Activated CD4-positive, alpha-beta T cell treated with anti-CD3 and anti-CD28 coated beads for 4 hours (primary cell): ENCODE measurements at regions not wholly inside any gene's neighbourhood (a gene's known extent, or its start where the extent isn't known, plus 50 kb on each side); places are given as distances from the start of the nearest gene placed in this dataset.
"Not testable (repeated sequence)": the region's sequence is repeated elsewhere in the genome, so short reads cannot be mapped to it uniquely, and the experiment has no call there.

ENCODE experiments used
- DNase-seq, 2 donors: peaks; one replicate each; pipeline ENCODE4 v3.0.0-alpha.2; 2020

GRCh38 chr7:51589111-51589510 lies 272.5 kb upstream of the COBL start:
- DNase-seq, result no peak

- no peak for DNase-seq
These were observed 271.0 kb upstream of the COBL start for GRCh38 chr7:51587604-51588003.

GRCh38 chr7:51577390-51577789 lies 260.8 kb upstream of the COBL start:
- no peak for DNase-seq

- DNase-seq, result no peak
These were observed 253.0 kb upstream of the COBL start for GRCh38 chr7:51569581-51569980.

- DNase-seq, result no peak
These were observed 252.6 kb upstream of the COBL start for GRCh38 chr7:51569176-51569575.

GRCh38 chr7:51551070-51551469 lies 234.5 kb upstream of the COBL start:
- DNase-seq, result no peak

GRCh38 chr7:51545131-51545530 lies 228.5 kb upstream of the COBL start:
- DNase-seq, result no peak

- DNase-seq, result no peak
These were observed 227.4 kb upstream of the COBL start for GRCh38 chr7:51543801-51544553.

- DNase-seq, result not testable (repeated sequence)
These were observed 224.3 kb upstream of the COBL start for GRCh38 chr7:51540906-51541305.

- DNase-seq, result no peak
These were observed 223.2 kb upstream of the COBL start for GRCh38 chr7:51539840-51540239.

- no peak for DNase-seq
These were observed 211.6 kb upstream of the COBL start for GRCh38 chr7:51528172-51528571.

- no peak for DNase-seq
These were observed 205.2 kb upstream of the COBL start for GRCh38 chr7:51521694-51522312.

GRCh38 chr7:51521054-51521453 lies 204.4 kb upstream of the COBL start:
- no peak for DNase-seq

GRCh38 chr7:51518646-51519045 lies 202.0 kb upstream of the COBL start:
- DNase-seq, result no peak

- DNase-seq, result no peak
These were observed 200.6 kb upstream of the COBL start for GRCh38 chr7:51517187-51517586.

GRCh38 chr7:51501620-51502019 lies 185.0 kb upstream of the COBL start:
- no peak for DNase-seq

GRCh38 chr7:51482976-51483375 lies 166.4 kb upstream of the COBL start:
- DNase-seq, result no peak

- no peak for DNase-seq
These were observed 164.8 kb upstream of the COBL start for GRCh38 chr7:51481421-51481820.

GRCh38 chr7:51477819-51478218 lies 161.2 kb upstream of the COBL start:
- no peak for DNase-seq

- DNase-seq, result no peak
These were observed 160.7 kb upstream of the COBL start for GRCh38 chr7:51477323-51477722.

GRCh38 chr7:51476026-51476425 lies 159.4 kb upstream of the COBL start:
- no peak for DNase-seq

- no peak for DNase-seq
These were observed 156.3 kb upstream of the COBL start for GRCh38 chr7:51472873-51473272.

- no peak for DNase-seq
These were observed 155.3 kb upstream of the COBL start for GRCh38 chr7:51471981-51472296.

GRCh38 chr7:51471210-51471980 lies 154.8 kb upstream of the COBL start:
- no peak for DNase-seq
